Panc1 (cell line): ENCODE measurements at regions not wholly inside any gene's neighbourhood (a gene's known extent, or its start where the extent isn't known, plus 50 kb on each side); places are given as distances from the start of the nearest gene placed in this dataset.

Experiments used
- ATAC-seq: fragments of 200-7000 bp; cut with Tn5 transposase; 2 replicates; pipeline ENCODE4 v1.9.1; 2020; ENCODE audit warnings: mild to moderate bottlenecking, moderate library complexity
- BruUV-seq: library from RNA; stranded (reverse); fragments of 400-500 nt; replicated peaks from 2 replicates; lab custom pipeline; 2021; lab: Mats Ljungman, UMichigan
- CTCF ChIA-PET: fragments of 300-600 bp; sonication (Branson Sonifier 250); formaldehyde crosslinking; loops from one replicate; lab custom pipeline; 2022; ENCODE audit warnings: antibody characterized with exemption; lab: Charles Lee
- POLR2A ChIA-PET: fragments of 300-600 bp; sonication (Branson Sonifier 250); formaldehyde crosslinking; loops from one replicate; lab custom pipeline; 2022; ENCODE audit warnings: antibody characterized with exemption; lab: Charles Lee
- DNase-seq: peaks from one replicate; pipeline ENCODE4 v3.0.0-alpha.2; 2010; ENCODE audit warnings: low read depth, low spot score
- H3K27ac ChIP-seq: 2 replicates; pipeline ENCODE4 v1.5.1; 2011; ENCODE audit warnings: mild to moderate bottlenecking, low read length, inconsistent platforms
- H3K27me3 ChIP-seq: fragments of 200-500 bp; sonication (Bioruptor generic); 2 replicates; pipeline ENCODE4 v1.6.0; 2014; ENCODE audit warnings: low read length, inconsistent platforms; ENCODE audit not compliant: control insufficient read depth, insufficient read depth
- H3K36me3 ChIP-seq: fragments of 200-500 bp; sonication (Bioruptor generic); 2 replicates; pipeline ENCODE4 v1.5.1; 2014; ENCODE audit warnings: inconsistent platforms, mild to moderate bottlenecking, low read length, moderate library complexity; ENCODE audit not compliant: control insufficient read depth, insufficient read depth
- H3K4me1 ChIP-seq: 2 replicates; pipeline ENCODE4 v1.5.1; 2011; ENCODE audit warnings: inconsistent platforms, mild to moderate bottlenecking, low read length, moderate library complexity; ENCODE audit not compliant: control insufficient read depth, insufficient read depth
- H3K4me3 ChIP-seq, 2 experiments: 2 replicates each; pipeline ENCODE4 v1.5.1; 2011 to 2012; ENCODE audit warnings: low read depth in 2 of 2, low read length in 2 of 2, mild to moderate bottlenecking in 2 of 2, inconsistent platforms in 1 of 2, moderate library complexity in 1 of 2
- H3K9me3 ChIP-seq: fragments of 200-500 bp; sonication (Bioruptor generic); 2 replicates; pipeline ENCODE4 v1.5.1; 2014; ENCODE audit warnings: low read depth, mild to moderate bottlenecking, inconsistent platforms, low read length, moderate library complexity; ENCODE audit not compliant: control insufficient read depth, insufficient read depth
- CTCF ChIP-seq: fragments of 450-650 bp; IDR thresholded peaks from 2 replicates; pipeline ENCODE4 v1.5.1; 2017; ENCODE audit warnings: mild to moderate bottlenecking
- POLR2AphosphoS5 ChIP-seq: IDR thresholded peaks from 2 replicates; pipeline ENCODE4 v1.6.1; 2012; ENCODE audit warnings: mild to moderate bottlenecking, low read depth, low read length, moderate library complexity
- SIN3A ChIP-seq: IDR thresholded peaks from 2 replicates; pipeline ENCODE4 v1.6.1; 2012; ENCODE audit warnings: low read depth, mild to moderate bottlenecking, low read length, moderate library complexity, borderline replicate concordance; ENCODE audit not compliant: insufficient read depth
- TCF7L2 ChIP-seq: IDR thresholded peaks from 2 replicates; pipeline ENCODE4 v1.6.1; 2011; ENCODE audit warnings: mild to moderate bottlenecking, low read depth, low read length, inconsistent platforms
- in situ Hi-C: cut with HindIII; loops from 2 replicates; pipeline ENCODE4 v1.10.0; 2016; ENCODE audit warnings: low sequenced_read_pairs, low pct_unique_long_range_greater_than_20kb
- intact Hi-C: fragments of 100-400 bp; cut with micrococcal nuclease; formaldehyde crosslinking; loops from one replicate; pipeline ENCODE4 v1.10.0; 2022; ENCODE audit not compliant: unreplicated experiment
- TF ChIP-seq, protein P1 (sequence below), 2 experiments: IDR thresholded peaks; 2 replicates each; pipeline ENCODE4 v1.6.1; 2011 to 2012; ENCODE audit warnings: low read depth in 2 of 2, control low read depth in 1 of 2, low read length in 1 of 2, mild to moderate bottlenecking in 1 of 2, moderate library complexity in 1 of 2; ENCODE audit not compliant: insufficient read depth in 1 of 2

- DNase-seq = no peak
- no peaks in the 10 kb centered on the region for H3K4me1 ChIP-seq
- intact Hi-C loops (no loop called here), in situ Hi-C loops (no loop called here)
- CTCF ChIA-PET = no interaction called here
- POLR2A ChIA-PET = no interaction called here
- no peaks in the 10 kb centered on the region for H3K9me3 ChIP-seq
- H3K27me3 ChIP-seq = no peaks in the 10 kb centered on the region
- no peaks in the 10 kb centered on the region for H3K36me3 ChIP-seq
- no peak for ATAC-seq
- no peak overlapping the region for H3K4me3 ChIP-seq
- no peak for TF ChIP-seq TCF7L2
- no peak for TF ChIP-seq CTCF
- TF ChIP-seq, protein P1, sequence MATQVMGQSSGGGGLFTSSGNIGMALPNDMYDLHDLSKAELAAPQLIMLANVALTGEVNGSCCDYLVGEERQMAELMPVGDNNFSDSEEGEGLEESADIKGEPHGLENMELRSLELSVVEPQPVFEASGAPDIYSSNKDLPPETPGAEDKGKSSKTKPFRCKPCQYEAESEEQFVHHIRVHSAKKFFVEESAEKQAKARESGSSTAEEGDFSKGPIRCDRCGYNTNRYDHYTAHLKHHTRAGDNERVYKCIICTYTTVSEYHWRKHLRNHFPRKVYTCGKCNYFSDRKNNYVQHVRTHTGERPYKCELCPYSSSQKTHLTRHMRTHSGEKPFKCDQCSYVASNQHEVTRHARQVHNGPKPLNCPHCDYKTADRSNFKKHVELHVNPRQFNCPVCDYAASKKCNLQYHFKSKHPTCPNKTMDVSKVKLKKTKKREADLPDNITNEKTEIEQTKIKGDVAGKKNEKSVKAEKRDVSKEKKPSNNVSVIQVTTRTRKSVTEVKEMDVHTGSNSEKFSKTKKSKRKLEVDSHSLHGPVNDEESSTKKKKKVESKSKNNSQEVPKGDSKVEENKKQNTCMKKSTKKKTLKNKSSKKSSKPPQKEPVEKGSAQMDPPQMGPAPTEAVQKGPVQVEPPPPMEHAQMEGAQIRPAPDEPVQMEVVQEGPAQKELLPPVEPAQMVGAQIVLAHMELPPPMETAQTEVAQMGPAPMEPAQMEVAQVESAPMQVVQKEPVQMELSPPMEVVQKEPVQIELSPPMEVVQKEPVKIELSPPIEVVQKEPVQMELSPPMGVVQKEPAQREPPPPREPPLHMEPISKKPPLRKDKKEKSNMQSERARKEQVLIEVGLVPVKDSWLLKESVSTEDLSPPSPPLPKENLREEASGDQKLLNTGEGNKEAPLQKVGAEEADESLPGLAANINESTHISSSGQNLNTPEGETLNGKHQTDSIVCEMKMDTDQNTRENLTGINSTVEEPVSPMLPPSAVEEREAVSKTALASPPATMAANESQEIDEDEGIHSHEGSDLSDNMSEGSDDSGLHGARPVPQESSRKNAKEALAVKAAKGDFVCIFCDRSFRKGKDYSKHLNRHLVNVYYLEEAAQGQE (IDR thresholded peaks at IDR 0.05; ENCODE audit: insufficient read depth in 1 of 2, low read depth in 2 of 2, low read length in 1 of 2) = no peak
- no peak for TF ChIP-seq SIN3A
- TF ChIP-seq POLR2AphosphoS5 = no peak
- no TSS peak for BruUV-seq
- no peak overlapping the region for H3K27ac ChIP-seq
These were observed 116.2 kb downstream of the TMA16 start for GRCh38 chr4:163610648-163611047.

DNA sequence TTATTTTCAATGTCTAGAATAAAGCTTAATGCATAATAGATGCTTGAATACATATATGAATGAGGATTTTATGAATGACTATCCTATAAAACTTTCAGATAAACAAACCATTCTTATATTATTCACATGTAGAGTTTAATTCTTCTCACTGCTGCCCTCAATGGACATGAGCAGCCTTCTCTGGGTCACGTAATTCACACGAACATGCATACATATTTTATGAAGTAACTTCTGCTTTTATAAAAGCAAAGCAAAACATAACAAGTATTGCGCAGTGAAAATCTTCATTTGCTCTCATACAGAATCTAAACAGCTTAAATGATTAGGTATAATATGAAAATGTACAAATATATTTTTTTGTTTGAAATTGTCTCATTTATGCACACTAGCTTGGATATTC lies 116.7 kb downstream of the TMA16 start:
- H3K36me3 ChIP-seq = no peaks in the 10 kb centered on the region
- ChIA-PET POLR2A (no interaction called here), CTCF (no interaction called here)
- H3K27me3 ChIP-seq = no peaks in the 10 kb centered on the region
- H3K4me1 ChIP-seq = no peaks in the 10 kb centered on the region
- no peak overlapping the region for H3K27ac ChIP-seq
- intact Hi-C loops = no loop called here
- H3K4me3 ChIP-seq = no peak overlapping the region
- DNase-seq (no peak), ATAC-seq (no peak)
- H3K9me3 ChIP-seq = no peaks in the 10 kb centered on the region
- TF ChIP-seq TCF7L2 (no peak), CTCF (no peak), POLR2AphosphoS5 (no peak), SIN3A (no peak)
- TF ChIP-seq, protein P1 (IDR thresholded peaks at IDR 0.05; ENCODE audit: insufficient read depth in 1 of 2, low read depth in 2 of 2, low read length in 1 of 2) = no peak
- BruUV-seq = no TSS peak
- in situ Hi-C loops = no loop called here
